ENCODE measurements at regions not wholly inside any gene's neighbourhood (a gene's known extent, or its start where the extent isn't known, plus 50 kb on each side); places are given as distances from the start of the nearest gene placed in this dataset.

DNA sequence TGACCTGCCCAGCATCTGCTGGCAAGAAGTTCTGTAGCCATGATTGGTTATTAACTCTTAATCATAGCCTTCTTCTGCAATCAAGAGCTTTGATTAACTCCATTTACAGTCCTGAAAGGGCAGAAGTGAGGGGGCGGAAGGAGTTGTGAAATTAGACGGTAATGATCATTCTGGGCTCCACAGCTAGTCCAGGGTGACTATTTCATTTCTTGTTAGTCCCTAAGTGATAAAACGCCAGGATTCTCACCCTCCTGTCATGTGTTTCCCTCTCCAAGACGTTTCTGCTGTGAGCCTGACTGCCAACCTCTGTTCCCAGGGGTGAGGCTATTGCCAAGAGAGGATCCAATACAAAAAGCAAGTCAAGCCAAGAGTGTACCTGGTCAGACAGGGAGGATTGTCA is 155.9 kb upstream of the IPO5 start:
- H3K27ac ChIP-seq = no peak overlapping the region
- DNase-seq = no peak
- no peaks in the 10 kb centered on the region for H3K4me1 ChIP-seq
- peaks cover 0 to 16% (median 0%) of the 10 kb centered on the region in 4 donors for H3K9me3 ChIP-seq
- no peaks in the 10 kb centered on the region for H3K27me3 ChIP-seq
- TF ChIP-seq POLR2A (IDR thresholded peaks at IDR 0.05) = no peak
- TF ChIP-seq CTCF (IDR thresholded peaks at IDR 0.05) = no peak
- H3K36me3 ChIP-seq = no peaks in the 10 kb centered on the region
- no peak overlapping the region for H3K4me3 ChIP-seq

DNA sequence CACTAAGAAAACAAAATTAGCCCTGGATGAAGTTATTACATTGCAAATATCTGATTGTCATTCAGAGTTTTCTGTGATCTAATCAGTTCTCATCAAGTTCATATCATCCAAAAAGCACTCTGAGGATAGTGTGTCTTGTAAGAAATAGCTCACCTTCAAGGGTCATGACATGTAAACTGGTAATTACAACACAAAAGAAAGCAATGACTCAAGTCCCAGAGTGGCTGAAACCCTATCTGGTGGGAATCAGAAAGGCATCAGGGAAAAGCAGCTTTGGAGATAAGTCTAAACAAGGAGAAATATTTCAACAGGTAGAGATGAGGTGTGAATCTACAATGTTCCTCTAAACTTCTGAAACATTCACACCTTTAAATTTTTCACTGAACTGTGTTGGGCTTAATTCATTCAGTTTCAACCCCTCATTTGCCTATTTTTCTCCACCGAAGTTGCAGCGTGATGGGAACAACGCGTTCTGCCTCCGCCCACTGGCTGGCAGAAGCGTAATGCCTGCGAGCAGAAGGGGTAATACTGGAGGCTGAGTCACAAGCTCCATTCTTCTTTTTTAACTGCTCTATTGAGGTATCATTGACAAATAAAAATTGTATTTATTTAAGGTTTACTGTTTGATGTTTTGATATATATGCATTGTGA is 155.2 kb upstream of the IPO5 start:
- no peaks in the 10 kb centered on the region for H3K27me3 ChIP-seq
- H3K36me3 ChIP-seq = no peaks in the 10 kb centered on the region
- H3K9me3 ChIP-seq = peaks cover 0 to 12% (median 0%) of the 10 kb centered on the region in 4 donors
- no peak overlapping the region for H3K4me3 ChIP-seq
- TF ChIP-seq CTCF (IDR thresholded peaks at IDR 0.05) = no peak
- TF ChIP-seq POLR2A (IDR thresholded peaks at IDR 0.05) = no peak
- no peak for DNase-seq
- no peaks in the 10 kb centered on the region for H3K4me1 ChIP-seq
- H3K27ac ChIP-seq = no peak overlapping the region

GRCh38 chr13:97798836-97799235 is 154.6 kb upstream of the IPO5 start:
- Histone ChIP-seq H3K36me3 (no peaks in the 10 kb centered on the region), H3K27ac (no peak overlapping the region), H3K27me3 (no peaks in the 10 kb centered on the region), H3K4me3 (no peak overlapping the region), H3K9me3 (peaks cover 0 to 8% (median 0%) of the 10 kb centered on the region in 4 donors), H3K4me1 (no peaks in the 10 kb centered on the region)
- DNase-seq = no peak
- TF ChIP-seq POLR2A (IDR thresholded peaks at IDR 0.05) (no peak), CTCF (IDR thresholded peaks at IDR 0.05) (no peak)

- H3K4me1 ChIP-seq = no peaks in the 10 kb centered on the region
- no peak overlapping the region for H3K4me3 ChIP-seq
- no peaks in the 10 kb centered on the region for H3K36me3 ChIP-seq
- no peaks in the 10 kb centered on the region for H3K9me3 ChIP-seq
- no peaks in the 10 kb centered on the region for H3K27me3 ChIP-seq
- no peak for TF ChIP-seq CTCF (IDR thresholded peaks at IDR 0.05)
- TF ChIP-seq POLR2A (IDR thresholded peaks at IDR 0.05) = no peak
- no peak overlapping the region for H3K27ac ChIP-seq
- DNase-seq = no peak
Observed at GRCh38 chr13:97802213-97802612, 151.3 kb upstream of the IPO5 start.

- H3K36me3 ChIP-seq = no peaks in the 10 kb centered on the region
- H3K4me1 ChIP-seq = no peaks in the 10 kb centered on the region
- no peak overlapping the region for H3K4me3 ChIP-seq
- no peak for DNase-seq
- no peak overlapping the region for H3K27ac ChIP-seq
- TF ChIP-seq CTCF (IDR thresholded peaks at IDR 0.05) (no peak), POLR2A (IDR thresholded peaks at IDR 0.05) (no peak)
- H3K9me3 ChIP-seq = no peaks in the 10 kb centered on the region
- H3K27me3 ChIP-seq = no peaks in the 10 kb centered on the region
Observed at GRCh38 chr13:97809576-97809975, 143.9 kb upstream of the IPO5 start.

GRCh38 chr13:97810152-97810551 is 143.3 kb upstream of the IPO5 start:
- Histone ChIP-seq H3K9me3 (no peaks in the 10 kb centered on the region), H3K4me3 (no peak overlapping the region), H3K27me3 (no peaks in the 10 kb centered on the region), H3K4me1 (no peaks in the 10 kb centered on the region), H3K36me3 (no peaks in the 10 kb centered on the region), H3K27ac (no peak overlapping the region)
- TF ChIP-seq CTCF (IDR thresholded peaks at IDR 0.05) = peak in 1 of 6 experiments; percentile 5
- no peak for TF ChIP-seq POLR2A (IDR thresholded peaks at IDR 0.05)
- no peak for DNase-seq
